ENCODE measurements at regions not wholly inside any gene's neighbourhood (a gene's known extent, or its start where the extent isn't known, plus 50 kb on each side); places are given as distances from the start of the nearest gene placed in this dataset.
A peak's percentile ranks its signal among the peaks of the same experiment; 100 is the strongest.

DNA sequence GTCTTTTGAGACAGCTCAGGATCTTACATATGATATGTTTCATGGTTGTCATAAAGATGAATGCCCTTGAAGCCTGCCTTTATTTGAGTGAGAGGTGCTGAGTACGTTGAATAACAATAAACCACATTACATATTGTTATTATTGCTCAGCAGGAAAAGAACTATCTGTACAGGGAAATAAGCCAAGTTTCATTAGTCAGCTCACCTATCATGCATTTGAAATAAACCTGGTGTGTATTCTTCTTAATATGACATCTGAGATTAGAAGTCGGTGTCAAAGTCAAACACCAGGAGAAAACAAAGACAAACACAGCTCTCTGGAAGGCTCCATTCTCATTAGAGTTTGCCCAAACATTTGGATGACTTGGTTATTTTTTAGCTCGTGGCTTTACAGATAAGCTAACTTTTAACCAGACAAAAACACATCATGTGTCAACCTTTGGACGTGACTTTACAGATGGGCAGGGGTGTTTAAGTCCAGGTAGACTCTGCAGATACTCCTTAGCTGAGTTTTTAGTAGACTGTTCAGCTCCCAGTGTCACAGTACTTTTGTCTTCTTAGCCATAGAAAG lies 71.2 kb upstream of the AOAH start (continued):
- TF ChIP-seq TEAD3 (CRISPR knock-in tag; optimal IDR thresholded peaks at IDR 0.05; ENCODE audit: borderline replicate concordance) (peak; percentile 34), POGZ (CRISPR knock-in tag; IDR thresholded peaks at IDR 0.05) (peak; percentile 30; the same call in 1 of the 2 replicates), STAG1 (CRISPR knock-in tag; IDR thresholded peaks at IDR 0.05) (0 out of 2 replicates have a peak, but pooled peaks have one; percentile 3), ZNF556 (CRISPR knock-in tag; IDR thresholded peaks at IDR 0.05; ENCODE audit: borderline replicate concordance) (peak; percentile 45; the same call in 1 of the 2 replicates), FOXP1 (IDR thresholded peaks at IDR 0.05) (no peak), FOXP1 (CRISPR knock-in tag; IDR thresholded peaks at IDR 0.05) (peak; percentile 90), EP300 (IDR thresholded peaks at IDR 0.05; ENCODE audit: low read depth in 2 of 2, low read length in 2 of 2) (peak in 1 of 2 experiments; percentile 79; a peak in 2 of 4 replicates), EP300 (CRISPR knock-in tag; IDR thresholded peaks at IDR 0.05; ENCODE audit: borderline replicate concordance) (no peak), YY1 (IDR thresholded peaks at IDR 0.05; ENCODE audit: insufficient read depth, insufficient replicate concordance, low read depth, low read length) (no peak), ARID2 (CRISPR knock-in tag; IDR thresholded peaks at IDR 0.05; ENCODE audit: borderline replicate concordance) (no peak), ARNTL (CRISPR knock-in tag; IDR thresholded peaks at IDR 0.05) (peak; percentile 83), FOXK1 (CRISPR knock-in tag; IDR thresholded peaks at IDR 0.05; ENCODE audit: borderline replicate concordance, low read depth) (peak; percentile 53; the same call in 1 of the 2 replicates), FOXA3 (CRISPR knock-in tag; IDR thresholded peaks at IDR 0.05) (peak; percentile 64), KDM6A (CRISPR knock-in tag; IDR thresholded peaks at IDR 0.05; ENCODE audit: low read depth) (peak; percentile 71; the same call in 1 of the 2 replicates), RNF2 (conservative IDR thresholded peaks at IDR 0.05; ENCODE audit: low read depth) (no peak), SOX5 (CRISPR knock-in tag; IDR thresholded peaks at IDR 0.05; ENCODE audit: borderline replicate concordance) (peak; percentile 83), NONO (IDR thresholded peaks at IDR 0.05) (no peak), NONO (CRISPR knock-in tag; conservative IDR thresholded peaks at IDR 0.05) (0 out of 2 replicates have a peak, but pooled peaks have one; percentile 42), TBX3 (IDR thresholded peaks at IDR 0.05; ENCODE audit: borderline replicate concordance) (no peak), ZMYM4 (CRISPR knock-in tag; IDR thresholded peaks at IDR 0.05) (0 out of 2 replicates have a peak, but pooled peaks have one; percentile 46)
- TF ChIP-seq, protein P1, sequence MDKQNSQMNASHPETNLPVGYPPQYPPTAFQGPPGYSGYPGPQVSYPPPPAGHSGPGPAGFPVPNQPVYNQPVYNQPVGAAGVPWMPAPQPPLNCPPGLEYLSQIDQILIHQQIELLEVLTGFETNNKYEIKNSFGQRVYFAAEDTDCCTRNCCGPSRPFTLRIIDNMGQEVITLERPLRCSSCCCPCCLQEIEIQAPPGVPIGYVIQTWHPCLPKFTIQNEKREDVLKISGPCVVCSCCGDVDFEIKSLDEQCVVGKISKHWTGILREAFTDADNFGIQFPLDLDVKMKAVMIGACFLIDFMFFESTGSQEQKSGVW (CRISPR knock-in tag; IDR thresholded peaks at IDR 0.05; ENCODE audit: borderline replicate concordance), result no peak
- TF ChIP-seq, protein P2, sequence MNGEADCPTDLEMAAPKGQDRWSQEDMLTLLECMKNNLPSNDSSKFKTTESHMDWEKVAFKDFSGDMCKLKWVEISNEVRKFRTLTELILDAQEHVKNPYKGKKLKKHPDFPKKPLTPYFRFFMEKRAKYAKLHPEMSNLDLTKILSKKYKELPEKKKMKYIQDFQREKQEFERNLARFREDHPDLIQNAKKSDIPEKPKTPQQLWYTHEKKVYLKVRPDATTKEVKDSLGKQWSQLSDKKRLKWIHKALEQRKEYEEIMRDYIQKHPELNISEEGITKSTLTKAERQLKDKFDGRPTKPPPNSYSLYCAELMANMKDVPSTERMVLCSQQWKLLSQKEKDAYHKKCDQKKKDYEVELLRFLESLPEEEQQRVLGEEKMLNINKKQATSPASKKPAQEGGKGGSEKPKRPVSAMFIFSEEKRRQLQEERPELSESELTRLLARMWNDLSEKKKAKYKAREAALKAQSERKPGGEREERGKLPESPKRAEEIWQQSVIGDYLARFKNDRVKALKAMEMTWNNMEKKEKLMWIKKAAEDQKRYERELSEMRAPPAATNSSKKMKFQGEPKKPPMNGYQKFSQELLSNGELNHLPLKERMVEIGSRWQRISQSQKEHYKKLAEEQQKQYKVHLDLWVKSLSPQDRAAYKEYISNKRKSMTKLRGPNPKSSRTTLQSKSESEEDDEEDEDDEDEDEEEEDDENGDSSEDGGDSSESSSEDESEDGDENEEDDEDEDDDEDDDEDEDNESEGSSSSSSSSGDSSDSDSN (CRISPR knock-in tag; IDR thresholded peaks at IDR 0.05), result no peak; the same call in 1 of the 2 replicates
- TF ChIP-seq, protein P3, sequence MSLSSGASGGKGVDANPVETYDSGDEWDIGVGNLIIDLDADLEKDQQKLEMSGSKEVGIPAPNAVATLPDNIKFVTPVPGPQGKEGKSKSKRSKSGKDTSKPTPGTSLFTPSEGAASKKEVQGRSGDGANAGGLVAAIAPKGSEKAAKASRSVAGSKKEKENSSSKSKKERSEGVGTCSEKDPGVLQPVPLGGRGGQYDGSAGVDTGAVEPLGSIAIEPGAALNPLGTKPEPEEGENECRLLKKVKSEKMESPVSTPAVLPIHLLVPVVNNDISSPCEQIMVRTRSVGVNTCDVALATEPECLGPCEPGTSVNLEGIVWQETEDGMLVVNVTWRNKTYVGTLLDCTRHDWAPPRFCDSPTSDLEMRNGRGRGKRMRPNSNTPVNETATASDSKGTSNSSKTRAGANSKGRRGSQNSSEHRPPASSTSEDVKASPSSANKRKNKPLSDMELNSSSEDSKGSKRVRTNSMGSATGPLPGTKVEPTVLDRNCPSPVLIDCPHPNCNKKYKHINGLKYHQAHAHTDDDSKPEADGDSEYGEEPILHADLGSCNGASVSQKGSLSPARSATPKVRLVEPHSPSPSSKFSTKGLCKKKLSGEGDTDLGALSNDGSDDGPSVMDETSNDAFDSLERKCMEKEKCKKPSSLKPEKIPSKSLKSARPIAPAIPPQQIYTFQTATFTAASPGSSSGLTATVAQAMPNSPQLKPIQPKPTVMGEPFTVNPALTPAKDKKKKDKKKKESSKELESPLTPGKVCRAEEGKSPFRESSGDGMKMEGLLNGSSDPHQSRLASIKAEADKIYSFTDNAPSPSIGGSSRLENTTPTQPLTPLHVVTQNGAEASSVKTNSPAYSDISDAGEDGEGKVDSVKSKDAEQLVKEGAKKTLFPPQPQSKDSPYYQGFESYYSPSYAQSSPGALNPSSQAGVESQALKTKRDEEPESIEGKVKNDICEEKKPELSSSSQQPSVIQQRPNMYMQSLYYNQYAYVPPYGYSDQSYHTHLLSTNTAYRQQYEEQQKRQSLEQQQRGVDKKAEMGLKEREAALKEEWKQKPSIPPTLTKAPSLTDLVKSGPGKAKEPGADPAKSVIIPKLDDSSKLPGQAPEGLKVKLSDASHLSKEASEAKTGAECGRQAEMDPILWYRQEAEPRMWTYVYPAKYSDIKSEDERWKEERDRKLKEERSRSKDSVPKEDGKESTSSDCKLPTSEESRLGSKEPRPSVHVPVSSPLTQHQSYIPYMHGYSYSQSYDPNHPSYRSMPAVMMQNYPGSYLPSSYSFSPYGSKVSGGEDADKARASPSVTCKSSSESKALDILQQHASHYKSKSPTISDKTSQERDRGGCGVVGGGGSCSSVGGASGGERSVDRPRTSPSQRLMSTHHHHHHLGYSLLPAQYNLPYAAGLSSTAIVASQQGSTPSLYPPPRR (CRISPR knock-in tag; IDR thresholded peaks at IDR 0.05; ENCODE audit: borderline replicate concordance), result peak; percentile 64; the same call in 1 of the 2 replicates
- TF ChIP-seq, protein P4, sequence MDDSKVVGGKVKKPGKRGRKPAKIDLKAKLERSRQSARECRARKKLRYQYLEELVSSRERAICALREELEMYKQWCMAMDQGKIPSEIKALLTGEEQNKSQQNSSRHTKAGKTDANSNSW (CRISPR knock-in tag; IDR thresholded peaks at IDR 0.05; ENCODE audit: borderline replicate concordance), result no peak

Data from HepG2 (cell line).